NCI-H345 treated with DMSO at 0.1 percent for 48 hours (cell line): ENCODE measurements at regions not wholly inside any gene's neighbourhood (a gene's known extent, or its start where the extent isn't known, plus 50 kb on each side); places are given as distances from the start of the nearest gene placed in this dataset.

Source experiments
- DNase-seq: peaks from one replicate; lab custom pipeline; 2025; ENCODE audit not compliant: unreplicated experiment; lab: John Stamatoyannopoulos, UW

DNA sequence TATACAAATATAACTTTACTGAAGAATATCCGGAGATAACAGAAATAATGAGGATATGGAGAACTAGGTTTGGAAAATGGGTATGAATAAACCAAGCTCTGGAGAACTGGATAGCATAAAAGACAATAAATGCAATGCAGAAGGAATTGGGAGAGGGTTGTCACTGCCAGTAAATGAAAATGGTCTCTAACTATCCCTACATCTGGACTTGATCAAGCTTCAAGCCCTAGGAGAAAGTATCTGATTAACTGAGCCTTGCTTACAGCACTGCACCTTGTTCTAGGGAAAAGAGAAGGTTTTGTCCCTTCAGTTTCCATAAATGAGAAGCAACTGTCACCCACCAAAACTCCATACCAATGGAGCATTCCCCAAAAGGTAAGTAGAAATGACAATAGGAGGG is 514.6 kb upstream of the ZEB2 start:
- no peak for DNase-seq

DNA sequence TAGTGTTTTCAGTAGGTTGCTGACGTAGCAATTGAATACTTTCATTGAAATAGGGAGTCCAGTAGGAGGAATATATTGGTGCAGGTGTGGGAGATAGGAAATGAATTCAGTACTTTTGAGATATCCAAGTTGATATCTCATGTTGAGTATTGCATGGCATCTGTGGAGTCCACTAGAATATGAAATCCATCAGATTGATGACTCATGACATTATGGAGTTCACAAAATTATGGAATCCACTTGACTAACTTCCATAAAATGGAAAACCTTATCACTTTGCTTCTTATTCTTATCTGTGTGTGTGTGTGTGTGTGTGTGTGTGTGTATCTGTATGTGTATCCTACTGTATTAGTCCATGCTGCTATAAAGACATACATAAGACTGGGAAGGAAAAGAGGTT is 513.5 kb upstream of the ZEB2 start:
- DNase-seq = no peak

DNA sequence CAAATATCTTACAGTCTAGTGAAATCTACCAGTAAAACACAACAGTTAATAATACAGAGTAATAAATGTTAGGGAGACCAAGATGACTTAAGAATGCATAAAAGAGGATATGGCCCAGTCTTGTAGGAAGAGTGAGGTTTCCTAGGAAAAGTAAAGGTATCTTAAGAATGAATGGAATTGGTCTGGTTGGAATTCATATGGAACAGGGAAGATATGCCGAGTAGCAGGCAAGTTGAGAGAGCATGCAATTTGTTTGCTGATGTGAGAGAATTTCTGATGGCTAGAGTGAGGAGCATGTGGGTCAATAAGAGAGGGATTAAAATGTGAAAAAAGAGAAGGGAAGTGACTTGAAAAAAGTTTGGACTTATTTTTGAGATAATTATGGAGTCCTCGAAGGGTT is 512.9 kb upstream of the ZEB2 start:
- DNase-seq = no peak

DNA sequence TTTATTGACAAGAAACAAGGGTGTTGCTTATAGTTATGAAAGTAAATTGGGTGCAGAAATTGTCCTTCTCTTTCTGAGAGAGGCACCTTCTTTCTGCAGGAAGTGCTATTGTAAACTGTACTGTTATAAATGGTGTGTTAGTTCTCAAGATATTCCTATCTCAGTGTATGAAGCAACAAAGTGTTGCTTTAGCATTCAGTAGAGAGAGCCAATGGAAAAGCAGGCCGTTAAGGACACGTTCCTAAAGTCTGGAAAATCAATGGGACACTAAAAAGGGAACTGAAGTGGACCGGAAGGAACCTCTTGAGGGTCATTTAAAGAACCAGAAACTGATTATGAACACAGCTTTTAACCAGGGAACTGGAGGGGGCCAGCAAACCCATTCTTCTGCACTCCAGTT is 510.0 kb upstream of the ZEB2 start:
- no peak for DNase-seq

DNA sequence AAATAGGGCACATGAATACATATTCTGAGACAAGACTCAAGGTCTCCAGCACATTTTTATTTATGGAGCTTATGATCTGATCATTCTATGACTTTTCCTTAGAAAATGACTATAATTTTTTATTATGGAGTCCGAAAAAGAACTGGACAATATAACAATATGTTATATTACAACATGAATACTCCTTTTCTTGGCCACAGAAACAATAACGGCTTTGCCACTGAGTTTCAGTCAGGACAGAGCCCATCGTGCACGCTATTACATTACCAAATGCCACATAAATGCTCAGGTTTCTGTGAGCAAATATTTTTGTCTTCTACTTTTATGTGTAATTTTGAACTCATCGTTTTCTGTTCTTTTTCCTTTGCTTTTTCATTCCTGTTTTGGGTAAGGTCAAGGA is 509.2 kb upstream of the ZEB2 start:
- no peak for DNase-seq

DNA sequence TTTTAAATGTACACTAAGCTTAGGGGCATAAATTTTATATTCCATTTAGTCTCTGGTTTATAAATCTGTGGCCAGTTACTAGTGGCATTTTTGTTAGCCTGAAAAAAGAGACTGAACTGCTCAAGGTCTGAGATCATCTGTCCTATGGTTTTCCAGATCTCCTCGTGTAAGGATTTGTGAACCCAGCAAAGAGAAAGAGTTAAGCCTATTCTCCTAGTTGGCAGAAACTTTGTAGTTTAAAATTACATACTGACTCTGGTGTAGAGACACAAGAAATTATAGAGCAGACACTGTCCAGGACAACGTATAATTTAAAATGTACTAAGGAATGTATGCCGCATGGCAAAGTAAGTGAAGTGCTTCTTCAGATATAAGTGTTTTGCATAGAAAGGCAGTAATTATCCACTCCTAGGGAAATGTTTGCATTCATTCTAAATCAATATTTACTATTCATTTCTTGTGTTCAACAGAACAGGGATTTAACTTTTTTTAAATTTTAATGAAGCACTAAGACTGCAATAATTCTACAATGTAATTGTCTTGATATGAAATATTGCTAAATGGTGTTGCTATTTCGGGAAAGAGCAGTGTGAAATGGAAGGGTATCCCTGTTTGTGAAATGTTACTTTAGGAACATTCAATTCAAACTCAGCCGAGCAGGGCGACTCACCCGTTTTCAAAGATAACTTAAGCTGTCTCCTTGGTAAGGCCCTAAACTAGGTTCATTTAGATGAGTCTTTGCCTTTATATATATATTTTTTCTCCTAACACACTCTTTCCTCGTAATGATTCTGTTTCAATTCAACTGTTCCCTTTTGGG is 508.4 kb upstream of the ZEB2 start:
- no peak for DNase-seq

DNA sequence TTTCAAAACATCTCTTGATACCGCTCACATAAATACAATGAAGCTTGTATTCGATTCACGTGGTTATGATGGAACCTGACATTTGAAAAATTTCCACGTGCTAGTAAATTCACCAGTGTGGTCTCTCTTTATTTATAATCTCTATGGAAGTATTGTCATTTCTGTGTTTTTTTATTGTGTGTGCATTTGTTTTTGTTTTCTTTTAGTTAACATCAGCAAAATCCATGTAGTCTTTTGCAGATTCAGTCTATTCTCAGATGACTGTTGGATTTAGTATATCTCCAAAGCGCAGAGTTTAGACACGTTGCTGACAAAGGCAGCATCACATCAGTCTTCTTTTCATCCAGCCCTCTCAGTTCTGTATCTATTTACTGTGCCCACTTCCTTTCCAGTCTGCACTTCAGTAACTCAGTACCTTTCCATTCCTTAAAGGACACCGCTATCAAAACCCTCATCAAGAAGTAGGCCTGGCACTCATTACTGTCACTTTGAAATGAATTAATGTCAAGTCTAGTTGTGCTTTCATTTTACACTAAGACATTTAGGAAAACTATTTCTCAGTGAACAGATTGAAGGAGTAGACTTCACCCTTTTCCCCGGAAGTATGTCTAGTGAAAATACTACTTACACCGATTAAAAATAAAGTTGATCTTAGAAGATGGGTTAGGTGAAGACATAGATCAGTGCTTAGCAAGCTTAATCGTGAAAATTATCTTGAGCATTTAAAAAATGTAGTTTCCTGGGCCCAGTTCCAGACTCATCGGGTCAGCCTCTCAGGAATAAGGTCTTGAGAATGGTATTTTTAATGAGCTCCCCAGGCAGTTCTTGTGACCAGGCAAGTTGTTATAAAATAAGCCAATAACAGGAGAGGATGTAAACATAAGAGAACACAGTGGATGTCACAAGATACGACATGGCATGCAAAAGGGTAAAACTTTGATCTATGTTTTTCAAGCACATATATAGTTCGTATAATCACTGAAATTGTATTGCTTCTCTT is 506.8 kb upstream of the ZEB2 start:
- DNase-seq = no peak

DNA sequence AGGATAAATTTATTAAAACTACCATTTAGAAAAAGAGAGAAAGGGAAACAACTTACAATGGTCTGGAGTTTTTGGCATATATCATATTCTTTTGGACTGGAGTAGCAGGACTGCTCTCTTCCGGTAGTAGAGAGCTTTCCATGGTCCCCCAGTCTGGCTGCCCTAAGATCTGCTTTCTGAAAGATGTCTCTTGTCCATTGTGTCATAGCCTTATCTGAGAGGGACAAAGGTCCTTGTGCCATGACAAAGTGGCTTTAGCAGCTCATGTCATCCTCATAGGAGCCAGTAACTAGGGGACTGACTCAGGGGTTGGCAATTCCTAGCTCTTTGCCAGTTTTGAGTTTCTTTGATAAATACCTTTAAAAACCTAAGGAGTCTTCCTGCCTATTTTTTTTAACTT is 505.5 kb upstream of the ZEB2 start:
- no peak for DNase-seq

DNA sequence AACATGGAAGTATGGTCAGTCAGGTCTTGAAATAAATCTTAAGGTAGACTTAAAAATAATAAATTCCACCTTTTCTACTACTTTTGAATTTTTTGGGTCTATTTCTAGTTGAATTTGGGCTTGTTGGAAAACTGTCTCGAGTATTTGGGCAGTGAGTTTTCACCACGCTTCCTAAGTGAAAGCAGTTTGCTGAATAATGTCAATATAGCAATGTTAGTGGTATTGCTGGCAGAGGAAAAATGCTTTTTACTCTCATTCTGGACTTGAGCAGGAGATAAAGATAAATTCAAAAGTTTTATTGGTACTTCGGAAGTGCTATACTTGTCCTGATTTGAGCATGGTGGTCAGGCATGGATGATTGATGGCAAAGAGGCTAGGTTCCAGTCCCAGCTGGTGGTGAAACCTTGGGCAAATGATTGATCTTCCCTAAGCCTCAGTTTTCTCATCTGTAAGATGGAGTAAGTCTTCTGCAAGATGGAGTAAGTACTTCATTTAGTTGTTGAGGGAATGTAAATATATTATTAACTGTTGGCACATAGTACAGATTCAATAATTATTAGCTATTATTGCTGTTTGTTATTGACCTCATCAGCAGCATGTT is 503.5 kb upstream of the ZEB2 start:
- no peak for DNase-seq

DNA sequence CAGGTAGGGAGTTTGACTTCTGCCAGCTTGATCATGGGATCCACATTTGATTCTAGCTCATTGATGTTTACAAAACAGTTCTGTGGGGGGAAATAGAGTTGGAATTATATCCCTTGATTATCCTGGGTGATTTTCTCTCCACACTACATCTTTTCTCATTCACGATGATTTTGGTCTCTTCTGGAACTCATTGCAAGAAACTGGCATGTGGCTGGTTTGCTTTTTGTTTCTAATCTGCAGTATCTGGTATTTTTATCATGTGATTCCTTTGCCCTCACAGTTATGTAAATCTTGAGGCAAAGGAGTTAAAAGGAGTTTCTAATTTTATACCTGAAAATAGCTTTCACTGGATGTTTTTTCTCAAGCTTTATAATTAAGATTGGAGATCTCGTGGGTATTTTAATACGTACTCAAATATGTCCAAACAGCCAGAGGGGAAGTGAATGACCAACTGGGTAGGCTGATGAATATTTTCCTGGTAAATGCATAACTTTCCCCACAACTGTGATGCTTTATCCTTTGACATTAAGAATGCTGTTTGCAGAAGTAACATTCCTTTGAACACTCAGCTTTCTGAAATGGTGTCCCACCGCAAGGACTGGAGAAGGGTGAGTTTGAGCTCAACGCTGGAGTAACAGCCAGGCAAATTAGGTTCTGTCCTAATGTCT is 502.9 kb upstream of the ZEB2 start:
- no peak for DNase-seq

DNA sequence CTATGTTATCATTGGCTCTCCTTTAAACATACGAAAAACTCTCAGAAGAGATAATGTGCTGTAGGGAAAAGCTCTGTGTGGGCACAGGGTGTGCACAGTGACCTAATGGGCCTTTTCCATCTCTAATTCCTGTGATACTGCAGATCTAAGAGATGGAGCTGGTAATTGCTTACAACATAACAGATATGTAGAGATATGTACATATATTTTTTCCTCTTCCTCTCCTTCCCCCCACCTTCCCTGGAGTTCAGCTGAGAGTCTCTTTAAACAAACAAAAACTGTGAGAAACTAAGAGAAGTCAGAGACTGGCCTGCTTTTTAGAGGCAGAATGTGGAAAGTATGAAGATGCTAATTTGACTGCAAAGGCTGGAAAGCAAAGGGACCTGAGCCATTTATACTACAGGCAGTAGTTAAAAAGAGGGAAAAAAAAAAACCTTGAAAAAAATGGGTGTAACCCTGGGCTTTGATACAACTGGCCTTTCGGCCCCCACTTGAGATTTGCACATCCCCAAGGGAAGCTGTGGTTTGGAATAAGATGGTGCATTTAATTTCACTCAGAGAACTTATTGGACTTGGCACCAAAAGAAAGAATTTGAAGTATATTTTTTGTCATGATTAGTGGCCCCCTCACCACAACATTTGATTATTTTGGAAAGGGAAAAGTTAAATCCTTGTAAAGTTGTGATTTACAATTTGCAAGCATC is 502.2 kb upstream of the ZEB2 start:
- no peak for DNase-seq

DNA sequence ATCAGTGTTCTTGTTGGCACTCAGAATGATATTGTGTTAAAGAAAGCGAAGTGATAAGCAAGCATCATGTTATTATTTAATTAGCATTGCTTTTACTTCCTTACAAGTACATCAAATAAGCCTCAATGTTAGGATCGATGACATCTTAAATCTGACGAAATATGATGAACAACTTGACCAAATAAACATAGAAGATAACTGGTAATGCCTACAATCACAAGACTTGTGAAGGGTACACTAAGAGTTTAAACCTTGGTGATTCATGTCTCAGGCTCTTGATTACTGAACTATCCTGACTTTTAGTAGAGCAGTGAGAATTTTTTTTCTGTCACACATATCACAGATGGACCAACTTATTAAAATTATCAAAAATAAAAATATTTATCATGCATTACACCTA is 500.8 kb upstream of the ZEB2 start:
- DNase-seq = no peak

DNA sequence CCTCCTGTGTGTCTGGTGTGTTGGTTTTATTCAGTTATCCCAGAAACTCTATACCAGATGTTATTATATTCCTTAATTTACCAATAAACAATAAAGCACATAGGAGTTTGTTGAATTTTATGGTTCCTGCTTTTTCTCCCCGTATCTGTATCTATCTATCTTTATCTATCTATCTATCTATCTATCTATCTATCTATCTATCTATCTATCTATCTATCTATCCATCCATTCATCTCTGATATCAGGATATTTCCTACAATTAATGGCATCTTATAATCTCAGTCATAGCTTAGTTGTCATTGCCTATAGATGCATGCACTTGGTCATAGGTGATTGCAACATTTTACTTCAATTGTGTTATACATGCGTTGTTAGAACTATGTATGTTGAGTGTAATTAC is 500.2 kb upstream of the ZEB2 start:
- DNase-seq = no peak

DNA sequence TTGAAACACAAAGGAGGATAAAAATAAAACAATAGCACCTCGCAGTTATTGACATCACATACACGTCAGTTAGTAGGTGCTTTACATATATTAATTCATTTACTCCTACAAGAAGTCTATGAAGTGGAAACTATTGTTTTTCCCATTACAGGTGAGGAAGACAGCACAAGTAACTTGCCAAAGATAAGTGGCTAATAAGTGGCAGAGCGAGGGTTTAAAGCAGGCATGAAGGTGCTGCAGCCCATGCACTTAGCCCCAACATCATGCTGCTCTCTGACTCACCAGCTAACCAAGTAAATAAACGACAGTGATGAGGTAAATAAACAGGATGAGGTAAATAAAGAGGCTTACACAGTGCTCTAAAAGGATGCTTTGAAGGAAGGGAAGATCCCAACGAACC is 498.6 kb upstream of the ZEB2 start:
- no peak for DNase-seq

DNA sequence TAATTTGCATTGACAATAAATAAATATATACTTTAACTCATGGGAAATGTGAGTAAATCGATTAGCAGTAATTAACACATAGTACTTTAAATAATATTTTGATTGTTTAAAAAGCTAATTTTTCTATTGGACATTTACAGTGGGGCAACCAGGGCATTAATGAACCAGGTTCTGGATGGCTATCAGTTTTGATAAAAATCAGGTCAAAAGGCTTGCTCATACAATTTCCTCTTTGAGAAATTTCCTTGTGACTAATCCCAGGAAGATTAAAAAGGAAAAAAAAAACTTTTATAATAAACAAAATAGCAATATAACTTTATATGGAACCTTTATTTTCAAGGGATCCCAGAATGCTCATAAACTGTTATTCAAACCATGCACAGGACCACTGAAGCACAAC is 497.2 kb upstream of the ZEB2 start:
- DNase-seq = no peak

DNA sequence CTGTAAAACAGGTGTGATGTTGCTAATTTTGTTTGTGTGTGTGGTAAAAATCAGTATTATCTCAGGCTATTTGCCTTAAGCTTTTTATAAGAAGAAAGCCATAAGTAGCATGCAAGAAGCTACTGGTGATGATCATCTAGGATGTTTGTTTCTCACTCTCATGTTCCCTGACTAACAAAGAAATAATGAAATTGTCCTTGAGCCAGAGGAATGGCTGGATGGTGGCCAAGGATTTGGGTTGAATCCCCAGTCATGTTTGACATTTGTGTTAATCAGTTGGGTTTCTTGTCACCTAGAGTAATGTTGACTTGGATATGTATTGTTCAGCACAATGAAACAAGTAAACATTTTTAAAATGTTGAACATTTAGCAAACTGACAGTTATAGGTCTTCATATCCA is 496.8 kb upstream of the ZEB2 start:
- DNase-seq = no peak

DNA sequence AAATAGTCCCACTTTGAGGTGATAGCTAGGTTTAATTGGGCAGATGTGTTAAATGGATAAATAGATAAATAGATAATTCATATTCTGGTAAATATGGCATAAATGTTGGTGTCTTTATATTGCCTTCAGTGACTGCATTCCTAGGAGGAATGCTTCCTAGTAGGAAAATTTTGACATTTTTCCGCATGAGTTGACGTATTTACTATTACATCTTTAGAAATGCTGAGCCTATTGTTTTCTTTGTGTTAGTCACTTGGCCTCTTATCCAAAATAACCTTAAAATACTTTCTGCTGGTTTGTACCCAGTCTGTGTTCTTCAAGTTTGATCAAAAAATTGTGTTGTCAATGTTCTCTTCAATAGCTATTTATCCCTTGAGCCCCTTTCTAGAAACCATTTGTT is 495.6 kb upstream of the ZEB2 start:
- DNase-seq = no peak

DNA sequence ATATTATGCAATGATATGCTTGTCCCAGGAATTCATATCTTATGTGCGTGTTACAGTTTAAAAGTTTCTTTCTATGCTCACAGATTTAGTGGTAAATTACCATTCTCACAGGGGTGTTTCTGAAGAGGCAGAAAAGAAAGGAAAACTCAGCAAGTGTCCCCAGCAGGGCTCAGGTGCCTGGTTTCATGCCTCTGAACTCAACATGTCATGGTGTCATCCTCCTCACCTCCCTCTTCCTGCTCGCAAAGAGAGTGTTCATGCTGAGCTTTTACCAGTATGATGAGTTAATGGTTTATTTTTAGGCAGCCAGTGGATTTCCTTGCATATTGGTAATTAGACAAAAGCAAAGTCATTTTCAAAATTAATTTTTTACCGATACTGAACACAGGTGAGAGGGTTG is 492.9 kb upstream of the ZEB2 start:
- DNase-seq = peak; percentile 21

DNA sequence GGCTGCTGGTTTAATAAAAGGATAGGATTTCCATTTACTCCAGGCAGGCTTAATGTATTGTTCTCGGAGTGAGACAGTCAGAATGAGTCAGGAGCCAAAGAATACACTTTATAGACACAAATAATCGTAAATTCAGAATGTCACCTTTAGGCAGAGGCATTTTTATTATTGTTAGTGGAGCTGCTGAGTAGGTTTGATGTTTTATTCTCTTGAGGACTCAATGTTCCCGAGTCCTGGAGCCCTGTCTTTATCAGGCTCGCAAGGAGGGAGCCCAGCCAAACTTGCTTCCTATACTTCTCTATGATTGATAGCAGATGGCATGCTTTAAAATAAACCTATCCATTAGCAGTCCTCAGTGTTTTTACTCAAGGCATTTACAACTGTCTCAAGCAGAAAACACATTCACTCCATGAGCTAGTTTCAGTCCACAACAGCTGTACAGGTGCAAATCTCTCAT is 492.3 kb upstream of the ZEB2 start:
- DNase-seq = peak; percentile 22

DNA sequence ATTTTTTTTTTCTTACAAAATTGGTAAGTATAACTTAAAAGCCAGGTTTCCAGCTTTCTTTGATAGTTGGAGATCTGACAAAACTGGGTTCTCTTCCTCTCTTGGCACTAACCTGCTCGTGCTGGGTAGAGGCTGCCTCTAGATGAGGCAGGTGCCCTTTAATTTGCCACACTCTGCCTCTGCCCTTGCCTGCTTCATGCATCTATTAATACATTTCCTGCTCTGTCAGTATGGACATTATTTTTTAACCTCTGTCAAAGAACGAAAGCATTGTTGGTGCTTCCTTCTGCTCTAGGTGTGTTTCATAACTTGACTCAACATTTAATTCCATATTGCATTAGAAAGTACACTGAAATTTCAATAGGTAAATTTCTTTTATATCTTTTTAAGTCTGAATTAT is 490.7 kb upstream of the ZEB2 start:
- no peak for DNase-seq

DNA sequence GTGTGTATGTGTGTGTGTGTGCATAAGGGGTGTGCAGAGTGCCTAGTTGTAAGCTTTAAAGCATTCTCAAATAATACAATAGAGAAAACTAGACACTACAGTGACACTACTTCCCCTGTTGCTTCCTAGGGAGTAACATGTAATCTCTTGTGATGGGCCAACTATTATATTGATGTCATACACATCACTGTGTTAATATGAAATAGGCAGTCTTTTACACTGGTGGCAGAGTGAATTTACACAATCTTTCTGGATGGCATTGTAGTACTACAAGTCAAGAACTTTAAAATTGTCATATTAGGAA is 488.0 kb upstream of the ZEB2 start:
- no peak for DNase-seq
